ACC112 (cell line): ENCODE measurements at regions not wholly inside any gene's neighbourhood (a gene's known extent, or its start where the extent isn't known, plus 50 kb on each side); places are given as distances from the start of the nearest gene placed in this dataset.
"Not testable (repeated sequence)": the region's sequence is repeated elsewhere in the genome, so short reads cannot be mapped to it uniquely, and the experiment has no call there.

Source experiments
- H2AFZ ChIP-seq: fragments of 200-600 bp; sonication (generic); one replicate; pipeline ENCODE4 v1.6.0; 2017; ENCODE audit warnings: antibody characterized with exemption, low read length; ENCODE audit not compliant: unreplicated experiment
- H3K27ac ChIP-seq: fragments of 200-600 bp; sonication (generic); 2 replicates; pipeline ENCODE4 v1.5.1; 2014; ENCODE audit warnings: low read depth, mild to moderate bottlenecking, antibody characterized with exemption, low read length, moderate library complexity
- H3K27me3 ChIP-seq: fragments of 200-600 bp; sonication (generic); 2 replicates; pipeline ENCODE4 v1.6.1; 2014; ENCODE audit warnings: mild to moderate bottlenecking, antibody characterized with exemption, low read length, moderate library complexity, mixed read lengths; ENCODE audit not compliant: insufficient read depth
- H3K36me3 ChIP-seq: fragments of 200-600 bp; sonication (generic); 2 replicates; pipeline ENCODE4 v1.6.1; 2016; ENCODE audit warnings: mild to moderate bottlenecking, antibody characterized with exemption, low read length, moderate library complexity, mixed read lengths; ENCODE audit not compliant: insufficient read depth
- H3K4me1 ChIP-seq: fragments of 200-600 bp; sonication (generic); one replicate; pipeline ENCODE4 v1.6.1; 2016; ENCODE audit warnings: low read length, mixed read lengths; ENCODE audit not compliant: insufficient read depth, unreplicated experiment, control insufficient read depth
- H3K4me3 ChIP-seq: fragments of 200-600 bp; sonication (generic); 2 replicates; pipeline ENCODE4 v1.5.1; 2014; ENCODE audit warnings: mild to moderate bottlenecking, low read depth, low read length
- H3K79me2 ChIP-seq: fragments of 200-600 bp; sonication (generic); one replicate; pipeline ENCODE4 v1.6.0; 2016; ENCODE audit warnings: low read length; ENCODE audit not compliant: control insufficient read depth, unreplicated experiment, insufficient read depth

- H3K4me3 ChIP-seq: no peak overlapping the region
- no peaks in the 10 kb centered on the region for H3K79me2 ChIP-seq
- H3K27ac ChIP-seq: no peak overlapping the region
- no peaks in the 10 kb centered on the region for H3K27me3 ChIP-seq
- no peak overlapping the region for H2AFZ ChIP-seq
- H3K4me1 ChIP-seq: no peaks in the 10 kb centered on the region
- no peaks in the 10 kb centered on the region for H3K36me3 ChIP-seq
Observed at GRCh38 chr4:34280131-34280530, 1964.2 kb downstream of the ARAP2 start.

DNA sequence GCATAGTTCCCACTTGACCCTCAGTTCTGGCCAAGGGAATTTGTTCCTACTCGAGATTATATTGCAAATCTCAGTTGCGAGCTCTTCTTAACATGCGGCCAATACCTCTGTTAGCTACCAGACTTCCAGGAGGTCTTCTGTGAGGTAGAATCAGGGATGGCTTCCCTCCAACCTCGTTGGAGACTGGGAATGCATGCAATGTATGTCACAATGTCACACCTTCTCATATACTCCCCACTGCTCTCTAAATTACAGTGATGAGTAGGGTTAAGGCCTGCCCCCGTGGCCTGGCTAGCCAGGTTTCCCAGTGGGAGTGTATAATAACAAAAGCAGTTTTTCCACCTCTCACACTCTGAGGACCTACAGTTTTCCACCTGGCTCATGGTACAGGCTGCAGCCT is 1962.5 kb downstream of the ARAP2 start:
- H2AFZ ChIP-seq: no peak overlapping the region
- H3K27me3 ChIP-seq: no peaks in the 10 kb centered on the region
- H3K36me3 ChIP-seq: no peaks in the 10 kb centered on the region
- H3K4me1 ChIP-seq: no peaks in the 10 kb centered on the region
- H3K27ac ChIP-seq: no peak overlapping the region
- no peaks in the 10 kb centered on the region for H3K79me2 ChIP-seq
- no peak overlapping the region for H3K4me3 ChIP-seq

DNA sequence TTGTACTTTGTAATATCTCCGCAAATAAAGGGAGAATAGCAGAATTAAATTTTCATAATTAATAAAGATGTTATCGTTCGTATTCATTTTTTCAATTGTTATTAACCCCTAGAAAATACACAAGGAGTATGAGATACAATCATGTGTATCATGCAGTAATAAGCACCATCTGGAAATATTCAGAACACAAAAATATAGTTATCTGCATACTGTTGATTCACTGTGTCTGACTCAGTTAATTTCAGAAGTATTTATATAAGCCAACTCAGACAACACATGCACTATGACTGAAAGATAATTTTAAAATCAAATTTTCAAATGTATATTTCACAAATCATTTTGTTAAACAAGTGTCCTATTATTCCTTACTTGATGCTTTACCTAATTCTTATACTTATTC is 1954.8 kb downstream of the ARAP2 start:
- Histone ChIP-seq H3K4me1 (no peaks in the 10 kb centered on the region), H3K4me3 (no peak overlapping the region), H3K27ac (no peak overlapping the region), H2AFZ (no peak overlapping the region), H3K27me3 (no peaks in the 10 kb centered on the region), H3K36me3 (no peaks in the 10 kb centered on the region), H3K79me2 (no peaks in the 10 kb centered on the region)

- H3K27ac ChIP-seq: no peak overlapping the region
Observed at GRCh38 chr4:34289962-34290361, 1954.4 kb downstream of the ARAP2 start.

DNA sequence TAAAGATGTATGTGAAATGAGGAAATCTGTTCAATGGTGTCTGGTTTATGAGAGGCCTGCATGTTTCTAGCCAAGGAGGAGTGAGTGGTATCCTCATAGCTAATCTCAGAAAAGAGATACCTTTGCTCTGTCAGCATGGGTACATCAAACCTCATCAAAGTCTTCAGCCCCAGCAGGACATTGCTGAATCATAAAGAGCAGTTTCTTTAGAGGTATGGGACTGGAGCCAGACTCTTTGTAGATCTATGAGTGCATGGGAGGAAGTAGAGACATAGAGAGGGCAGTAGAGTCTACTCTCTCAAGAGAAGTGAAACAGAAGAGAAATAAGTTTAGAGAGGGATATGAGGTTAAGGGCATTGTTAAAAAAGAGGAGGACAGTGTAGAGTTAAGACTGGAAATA is 1950.9 kb downstream of the ARAP2 start:
- H3K27ac ChIP-seq: no peak overlapping the region
- H3K27me3 ChIP-seq: no peaks in the 10 kb centered on the region
- no peaks in the 10 kb centered on the region for H3K4me1 ChIP-seq
- H3K79me2 ChIP-seq: no peaks in the 10 kb centered on the region
- H3K4me3 ChIP-seq: no peak overlapping the region
- no peaks in the 10 kb centered on the region for H3K36me3 ChIP-seq
- H2AFZ ChIP-seq: no peak overlapping the region

More at GRCh38 chr4:34289962-34290361, 1954.4 kb downstream of the ARAP2 start:
- Histone ChIP-seq H2AFZ (no peak overlapping the region), H3K4me3 (no peak overlapping the region), H3K4me1 (no peaks in the 10 kb centered on the region), H3K79me2 (no peaks in the 10 kb centered on the region), H3K36me3 (no peaks in the 10 kb centered on the region), H3K27me3 (no peaks in the 10 kb centered on the region)

DNA sequence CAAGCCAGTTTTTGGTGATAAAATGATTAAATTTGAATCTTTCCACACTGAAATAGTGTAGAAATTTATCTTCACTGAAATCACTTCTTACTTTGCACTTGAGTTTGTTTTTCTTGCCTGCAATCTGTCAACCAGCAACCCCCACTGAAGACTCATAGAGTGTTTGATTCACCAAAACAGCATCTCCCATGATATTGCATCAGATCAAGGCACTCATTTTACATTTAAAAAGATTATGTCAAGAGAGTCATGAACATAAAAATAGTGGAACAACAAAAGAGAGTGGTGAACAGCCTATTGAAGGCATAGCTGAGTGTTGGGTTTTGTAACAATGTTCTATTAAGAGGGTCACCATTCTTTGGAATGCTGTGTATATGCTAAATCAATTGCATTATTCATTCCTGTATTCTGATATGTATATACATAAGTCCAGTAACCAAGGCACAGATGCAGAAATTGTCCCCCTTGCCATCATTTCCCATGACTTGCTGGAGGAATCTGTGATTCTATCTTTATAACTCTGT is 1934.9 kb downstream of the ARAP2 start:
- no peaks in the 10 kb centered on the region for H3K27me3 ChIP-seq
- H3K4me3 ChIP-seq: no peak overlapping the region
- no peaks in the 10 kb centered on the region for H3K4me1 ChIP-seq
- no peaks in the 10 kb centered on the region for H3K36me3 ChIP-seq
- H3K79me2 ChIP-seq: no peaks in the 10 kb centered on the region
- no peak overlapping the region for H3K27ac ChIP-seq
- H2AFZ ChIP-seq: no peak overlapping the region

GRCh38 chr4:34318773-34319172 is 1925.5 kb downstream of the ARAP2 start:
- H3K27ac ChIP-seq: no peak overlapping the region
- H3K4me3 ChIP-seq: no peak overlapping the region
- no peaks in the 10 kb centered on the region for H3K27me3 ChIP-seq
- no peak overlapping the region for H2AFZ ChIP-seq
- no peaks in the 10 kb centered on the region for H3K79me2 ChIP-seq
- no peaks in the 10 kb centered on the region for H3K4me1 ChIP-seq
- H3K36me3 ChIP-seq: no peaks in the 10 kb centered on the region

- H3K4me1 ChIP-seq: no peaks in the 10 kb centered on the region
- no peaks in the 10 kb centered on the region for H3K27me3 ChIP-seq
- H2AFZ ChIP-seq: no peak overlapping the region
- H3K4me3 ChIP-seq: no peak overlapping the region
- no peak overlapping the region for H3K27ac ChIP-seq
- no peaks in the 10 kb centered on the region for H3K36me3 ChIP-seq
- no peaks in the 10 kb centered on the region for H3K79me2 ChIP-seq
Observed at GRCh38 chr4:34323549-34324320, 1920.6 kb downstream of the ARAP2 start.

DNA sequence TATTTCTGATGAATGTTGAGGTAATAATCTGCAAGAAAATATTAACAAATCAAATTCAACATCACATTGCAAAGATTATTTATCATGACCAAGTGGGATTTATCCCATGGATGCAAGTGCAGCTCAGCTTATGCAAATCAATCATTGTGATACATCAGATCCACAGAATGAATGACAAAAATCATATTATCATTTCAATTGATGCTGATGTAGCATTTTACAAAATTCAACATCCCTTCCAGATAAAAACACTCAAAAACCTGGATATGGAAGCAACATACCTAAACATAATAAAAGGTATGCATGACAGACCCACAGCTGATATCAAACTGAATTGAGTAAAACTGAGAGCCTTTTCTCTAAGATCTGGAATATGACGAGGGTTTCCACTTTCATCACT is 1915.4 kb downstream of the ARAP2 start:
- no peaks in the 10 kb centered on the region for H3K4me1 ChIP-seq
- H3K79me2 ChIP-seq: no peaks in the 10 kb centered on the region
- H3K27ac ChIP-seq: no peak overlapping the region
- no peak overlapping the region for H3K4me3 ChIP-seq
- no peak overlapping the region for H2AFZ ChIP-seq
- H3K36me3 ChIP-seq: no peaks in the 10 kb centered on the region
- H3K27me3 ChIP-seq: no peaks in the 10 kb centered on the region

- H3K4me3 ChIP-seq, H3K79me2 ChIP-seq, H2AFZ ChIP-seq, H3K36me3 ChIP-seq, H3K4me1 ChIP-seq, H3K27ac ChIP-seq, H3K27me3 ChIP-seq: not testable (repeated sequence)
Observed at GRCh38 chr4:34335156-34335555, 1909.2 kb downstream of the ARAP2 start.

DNA sequence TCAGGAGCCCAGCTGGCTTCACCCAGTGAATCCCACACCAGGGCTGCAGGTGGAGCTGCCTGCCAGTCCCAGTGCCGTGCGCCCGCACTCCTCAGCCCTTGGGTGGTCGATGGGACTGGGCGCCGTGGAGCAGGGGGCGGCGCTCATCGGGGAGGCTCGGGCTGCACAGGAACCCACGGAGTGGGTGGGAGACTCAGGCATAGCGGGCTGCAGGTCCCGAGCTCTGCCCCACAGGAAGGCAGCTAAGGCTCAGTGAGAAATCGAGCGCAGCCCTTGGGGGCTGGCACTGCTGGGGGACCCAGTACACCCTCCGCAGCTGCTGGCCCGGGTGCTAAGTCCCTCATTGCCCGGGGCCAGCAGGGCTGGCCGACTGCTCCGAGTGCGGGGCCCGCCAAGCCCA is 1908.8 kb downstream of the ARAP2 start:
- H3K27ac ChIP-seq, H3K36me3 ChIP-seq, H3K27me3 ChIP-seq, H2AFZ ChIP-seq, H3K4me1 ChIP-seq, H3K79me2 ChIP-seq, H3K4me3 ChIP-seq: not testable (repeated sequence)
